HG03097 (cell line): ENCODE measurements at regions not wholly inside any gene's neighbourhood (a gene's known extent, or its start where the extent isn't known, plus 50 kb on each side); places are given as distances from the start of the nearest gene placed in this dataset.
"Not testable (repeated sequence)": the region's sequence is repeated elsewhere in the genome, so short reads cannot be mapped to it uniquely, and the experiment has no call there.

Experiments used
- ATAC-seq: cut with Tn5 transposase; IDR thresholded peaks from one replicate; pipeline ENCODE4 v1.9.1; 2021; ENCODE audit not compliant: unreplicated experiment, low FRiP score

DNA sequence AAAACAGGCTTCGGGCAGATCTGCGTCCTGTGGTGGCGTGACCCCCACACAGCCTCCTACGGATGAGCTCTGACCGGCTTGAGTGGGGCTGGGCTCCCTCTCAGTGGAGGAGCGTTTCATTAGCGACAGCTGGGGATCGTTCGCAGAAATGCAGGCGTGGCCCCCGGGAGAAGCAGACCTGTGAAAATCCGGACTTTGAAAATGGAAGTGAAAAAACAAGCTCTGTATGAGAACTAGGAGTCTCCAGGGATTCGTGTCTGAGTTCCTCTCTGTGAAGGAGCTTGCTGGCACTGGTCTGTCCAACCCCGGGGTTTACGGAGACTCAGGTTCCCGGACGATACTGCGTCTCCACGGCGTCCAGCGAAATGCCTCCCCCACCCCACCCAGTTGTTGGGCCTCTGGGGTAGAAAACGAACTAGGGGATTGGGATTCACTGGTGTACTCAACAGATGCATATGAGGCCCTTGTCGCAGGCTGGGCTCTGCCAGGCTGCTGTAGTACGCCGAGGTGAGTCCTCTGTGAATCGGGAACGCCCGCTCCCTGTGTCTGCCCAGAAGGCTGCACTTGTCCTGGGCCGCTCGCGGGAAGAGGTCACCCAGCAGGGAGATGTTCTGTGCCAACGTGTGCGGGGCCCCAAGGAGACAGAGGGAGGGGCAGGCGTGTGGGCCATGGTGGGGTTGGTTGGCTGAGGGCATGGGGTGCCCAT is 119.7 kb upstream of the ZNF469 start:
- not testable (repeated sequence) for ATAC-seq

DNA sequence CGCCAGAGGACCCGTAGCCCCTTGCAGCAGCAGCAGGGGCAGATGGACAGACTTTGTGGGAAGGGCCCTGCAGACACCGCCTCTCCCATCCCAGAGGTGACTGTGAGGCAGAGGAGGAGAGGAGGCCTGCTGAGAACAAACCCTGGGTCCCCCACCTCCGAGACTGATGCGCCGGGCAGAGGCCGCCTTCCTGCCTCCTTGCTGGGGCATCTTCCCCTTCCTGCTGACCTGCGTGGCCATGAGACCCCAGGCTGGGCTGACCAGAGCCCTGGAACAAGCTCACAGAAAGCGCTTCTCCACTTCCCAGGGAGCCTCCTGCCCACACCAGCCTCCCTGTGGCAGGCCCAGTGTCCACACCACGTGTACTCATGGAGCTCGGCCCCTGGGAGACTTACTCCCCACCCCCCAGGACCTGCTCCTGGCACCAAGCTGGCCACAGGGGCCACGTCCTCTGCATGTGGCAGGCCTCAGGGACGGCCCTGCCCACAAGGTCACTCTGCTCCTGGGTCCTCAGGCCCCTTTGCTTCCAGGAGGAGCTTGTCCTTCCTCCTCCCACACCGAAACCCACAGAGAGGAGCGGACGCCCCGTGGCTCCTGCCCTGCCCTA is 119.0 kb upstream of the ZNF469 start:
- not testable (repeated sequence) for ATAC-seq

DNA sequence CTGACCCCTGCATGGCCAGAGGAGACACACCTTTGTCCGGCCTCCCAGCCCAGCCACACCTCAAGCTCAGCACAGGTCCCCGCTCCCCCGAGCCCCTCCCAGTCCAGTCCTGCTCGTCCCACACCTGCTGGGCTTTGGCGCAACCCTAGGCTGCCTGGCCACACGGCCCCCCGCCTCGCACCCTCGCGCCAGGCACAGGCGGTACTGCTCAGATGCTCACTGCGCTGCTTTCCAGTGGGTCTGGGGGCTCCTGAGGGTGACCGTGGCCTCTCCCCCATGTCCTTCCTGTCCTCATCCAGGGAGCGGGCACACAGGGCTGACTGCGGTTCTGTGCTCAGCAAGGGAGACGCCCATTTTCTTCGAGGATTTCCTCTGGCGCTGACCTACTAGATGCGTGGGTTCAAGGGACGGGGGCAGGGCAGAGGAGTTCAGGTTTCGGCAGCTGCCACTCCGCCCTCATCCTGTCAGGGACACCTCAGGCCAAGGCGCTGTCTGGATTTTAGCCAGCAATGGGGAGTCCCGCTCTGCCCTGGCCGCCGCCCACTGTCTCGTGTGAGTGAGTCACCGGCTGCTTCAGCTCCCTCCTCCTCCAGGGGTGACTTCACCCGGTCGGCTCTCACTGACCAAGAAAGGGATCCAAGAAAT is 118.0 kb upstream of the ZNF469 start:
- ATAC-seq, result peak; percentile 60

DNA sequence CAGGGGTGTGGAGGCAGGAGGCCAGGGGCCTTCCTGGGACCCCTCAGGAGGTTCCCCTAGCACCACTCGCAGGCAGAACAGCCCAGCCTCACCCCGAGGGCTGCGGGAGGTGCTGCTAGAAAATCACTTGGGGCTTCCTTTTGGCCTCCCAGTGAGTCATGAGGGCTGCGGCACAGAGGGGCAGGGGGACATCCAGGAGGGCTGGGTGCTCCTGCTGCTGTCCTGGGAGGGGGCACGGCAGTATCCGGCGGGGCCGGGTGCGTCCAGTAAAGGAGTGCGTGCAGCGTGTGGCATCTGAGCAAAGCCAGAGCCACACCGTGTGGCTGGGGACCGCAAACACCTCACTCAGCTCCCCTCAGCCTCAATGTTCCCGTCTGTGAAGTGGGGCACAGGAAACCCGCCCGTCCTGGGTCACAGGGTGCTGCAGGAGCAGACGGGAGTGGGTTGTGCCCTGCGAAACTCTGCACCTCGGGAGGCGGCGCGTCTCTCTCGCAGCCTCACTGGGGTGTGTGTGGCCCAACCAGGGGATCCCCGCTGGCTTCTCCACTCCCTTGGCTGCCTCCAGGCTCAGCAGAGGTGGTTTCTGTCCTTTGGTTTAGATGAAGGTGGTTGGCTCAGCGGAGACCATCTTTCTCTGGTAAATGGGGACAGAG is 117.3 kb upstream of the ZNF469 start:
- not testable (repeated sequence) for ATAC-seq

DNA sequence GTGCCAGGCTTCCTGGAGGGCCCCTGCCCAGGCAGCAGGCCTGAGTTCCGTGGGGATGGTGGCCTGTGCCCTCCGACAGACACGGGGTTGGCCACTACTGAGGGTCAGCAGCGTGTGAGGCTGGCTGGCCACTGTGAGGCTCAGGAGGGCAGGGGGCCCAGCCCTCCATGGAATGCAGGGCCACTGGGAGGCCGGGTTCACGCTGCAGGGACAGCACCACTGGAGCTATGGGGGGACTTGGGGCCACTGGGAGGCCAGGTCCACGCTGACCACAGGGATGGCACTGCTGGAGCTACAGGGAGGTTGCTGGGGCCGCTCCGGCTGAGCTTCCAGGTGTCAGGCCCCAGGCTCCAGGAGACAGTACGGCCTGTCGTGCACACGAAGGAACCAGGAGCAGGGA is 116.7 kb upstream of the ZNF469 start:
- ATAC-seq, result not testable (repeated sequence)

DNA sequence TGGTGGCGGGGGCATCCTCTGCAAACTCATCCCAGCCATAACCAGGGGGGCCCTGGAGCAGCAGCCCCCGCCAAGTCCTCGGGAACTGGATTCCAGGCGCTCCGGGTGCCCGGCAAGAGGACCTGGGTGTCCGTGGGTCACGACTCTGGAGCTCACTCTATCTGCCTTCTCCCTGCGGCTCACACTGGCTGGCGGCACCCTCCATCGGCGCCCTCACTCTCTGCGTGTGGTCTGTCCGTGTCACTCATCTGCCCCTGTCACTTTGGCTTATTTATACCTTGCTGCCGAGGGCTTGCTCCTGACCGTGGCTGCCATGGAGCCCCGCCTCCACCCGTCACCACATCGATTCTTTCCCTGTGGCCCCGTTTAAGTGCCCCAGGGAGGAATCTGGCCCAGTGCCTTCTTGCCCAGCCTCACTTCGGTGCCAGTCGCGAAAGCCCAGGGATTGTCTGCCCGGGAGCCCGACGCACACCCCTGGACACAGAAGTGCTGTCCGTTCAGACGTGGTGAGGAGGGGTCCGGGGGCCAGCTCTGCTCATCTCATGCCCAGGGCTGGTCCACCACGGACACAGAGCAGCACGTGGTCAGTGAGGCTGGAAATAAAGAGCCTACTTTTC is 115.7 kb upstream of the ZNF469 start:
- not testable (repeated sequence) for ATAC-seq

DNA sequence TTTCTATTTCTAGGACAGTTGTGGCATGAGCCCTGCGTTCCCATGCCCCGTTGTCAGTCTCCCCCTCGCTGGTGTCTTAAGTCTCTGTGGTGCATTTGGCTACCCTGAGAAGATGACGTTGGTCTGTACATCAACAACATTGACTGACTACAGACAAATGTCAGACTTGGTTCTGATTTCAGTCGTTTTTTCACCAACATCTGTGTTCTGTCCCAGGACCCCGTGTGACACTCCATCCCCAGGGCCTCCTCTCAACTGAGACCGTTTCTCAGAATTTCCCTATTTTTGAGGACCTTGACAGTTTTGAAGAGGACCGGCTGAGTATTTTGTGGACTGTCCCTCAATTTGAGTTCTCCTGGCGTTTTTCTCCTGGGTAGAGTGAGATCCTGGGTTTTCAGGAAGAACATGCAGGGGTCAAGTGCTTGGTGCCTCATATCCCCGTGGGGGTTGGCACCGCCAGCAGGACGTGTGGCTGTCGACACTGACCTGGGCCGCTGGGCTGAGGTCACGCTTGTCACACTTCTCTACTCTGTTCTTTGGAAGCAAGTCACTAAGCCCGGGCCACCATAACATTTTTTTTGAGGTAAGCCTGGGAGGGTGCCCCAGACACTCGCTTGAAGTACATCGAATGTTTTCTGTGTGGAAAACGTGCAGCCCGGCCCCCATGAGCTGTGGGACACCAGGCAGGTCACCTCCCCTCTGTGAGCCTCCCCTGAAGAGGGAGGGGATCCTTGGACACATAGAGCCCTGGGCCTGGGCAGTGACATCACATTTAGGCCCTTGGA is 114.4 kb upstream of the ZNF469 start:
- ATAC-seq, result not testable (repeated sequence)

DNA sequence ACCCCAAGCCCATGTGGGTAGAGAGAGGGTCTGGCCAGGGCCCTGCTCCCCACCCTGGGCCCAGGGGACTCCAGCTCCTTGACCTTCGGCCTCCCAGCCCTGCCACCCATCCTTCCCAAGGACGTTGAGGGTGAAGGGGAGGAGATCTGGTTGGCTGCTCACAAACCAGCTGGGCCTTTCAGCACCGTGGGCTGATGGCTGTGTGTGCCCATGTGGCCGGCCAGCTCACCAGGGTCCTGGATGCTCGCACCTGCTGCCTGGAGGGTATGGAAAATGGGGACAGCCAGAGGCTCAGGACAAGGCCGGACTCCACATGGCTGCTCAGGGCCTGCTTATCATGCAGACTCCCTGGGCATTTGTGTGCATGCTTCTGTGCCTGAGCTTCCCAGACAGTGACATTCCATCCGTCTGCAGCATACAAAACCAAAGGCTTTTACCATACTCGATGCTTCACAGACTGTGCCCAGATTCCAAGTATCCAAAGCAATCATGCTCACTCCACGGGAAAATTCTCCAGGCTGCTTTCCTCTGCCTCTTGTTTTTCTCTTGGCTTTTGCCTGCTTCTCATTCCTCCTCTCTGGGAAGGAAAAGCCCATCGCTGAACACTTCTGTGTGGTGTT is 112.5 kb upstream of the ZNF469 start:
- ATAC-seq, result not testable (repeated sequence)

DNA sequence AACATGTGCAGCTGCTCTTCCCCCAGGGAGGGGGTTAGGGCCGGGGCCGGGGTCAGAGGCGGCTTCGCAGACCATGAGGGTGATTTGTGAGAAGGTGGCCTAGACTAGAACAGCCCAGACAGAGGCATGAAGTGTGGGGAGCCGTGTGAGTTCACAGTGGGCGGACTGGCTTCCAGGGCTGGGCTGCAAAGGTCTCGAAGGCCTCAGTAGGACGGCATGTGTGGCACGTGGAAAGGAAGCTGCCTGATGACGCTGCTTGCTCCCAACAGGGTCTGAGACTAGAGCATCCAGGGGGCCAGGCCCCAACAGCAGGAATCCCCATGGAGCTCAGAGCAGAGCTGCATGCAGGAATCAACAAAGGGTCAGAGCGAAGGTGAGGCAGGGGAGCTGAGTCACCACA is 111.5 kb upstream of the ZNF469 start:
- ATAC-seq, result not testable (repeated sequence)

DNA sequence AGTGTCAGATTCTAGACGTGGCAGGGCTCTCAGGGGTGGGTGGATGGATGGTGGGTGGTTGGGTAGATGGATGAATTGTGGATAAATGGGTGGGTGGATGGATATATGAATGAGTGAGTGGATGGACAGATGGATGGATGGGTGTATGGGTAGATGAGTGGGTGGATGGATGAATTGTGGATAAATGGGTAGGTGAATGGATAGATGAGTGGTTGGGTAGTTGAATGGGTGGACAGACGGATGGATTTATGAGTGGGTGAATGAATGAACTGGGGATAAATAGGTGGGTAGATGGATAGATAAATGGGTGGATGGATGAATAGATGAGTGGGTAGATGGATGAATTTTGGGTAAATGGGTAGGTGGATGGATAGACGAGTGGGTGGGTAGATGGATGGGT is 111.0 kb upstream of the ZNF469 start:
- ATAC-seq, result not testable (repeated sequence)

DNA sequence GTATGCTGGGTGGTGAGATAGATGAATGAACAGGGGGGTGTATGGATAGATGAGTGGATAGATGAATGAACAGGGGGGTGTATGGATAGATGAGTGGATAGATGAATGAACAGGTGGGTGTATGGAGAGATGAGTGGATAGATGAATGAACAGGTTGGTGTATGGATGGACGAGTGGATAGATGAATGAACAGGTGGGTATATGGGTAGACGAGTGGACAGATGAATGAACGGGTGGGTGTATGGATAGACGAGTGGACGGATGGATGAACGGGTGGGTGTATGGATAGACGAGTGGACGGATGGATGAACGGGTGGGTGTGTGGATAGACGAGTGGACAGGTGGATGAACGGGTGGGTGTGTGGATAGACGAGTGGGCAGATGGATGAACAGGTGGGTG is 110.3 kb upstream of the ZNF469 start:
- ATAC-seq, result not testable (repeated sequence)

DNA sequence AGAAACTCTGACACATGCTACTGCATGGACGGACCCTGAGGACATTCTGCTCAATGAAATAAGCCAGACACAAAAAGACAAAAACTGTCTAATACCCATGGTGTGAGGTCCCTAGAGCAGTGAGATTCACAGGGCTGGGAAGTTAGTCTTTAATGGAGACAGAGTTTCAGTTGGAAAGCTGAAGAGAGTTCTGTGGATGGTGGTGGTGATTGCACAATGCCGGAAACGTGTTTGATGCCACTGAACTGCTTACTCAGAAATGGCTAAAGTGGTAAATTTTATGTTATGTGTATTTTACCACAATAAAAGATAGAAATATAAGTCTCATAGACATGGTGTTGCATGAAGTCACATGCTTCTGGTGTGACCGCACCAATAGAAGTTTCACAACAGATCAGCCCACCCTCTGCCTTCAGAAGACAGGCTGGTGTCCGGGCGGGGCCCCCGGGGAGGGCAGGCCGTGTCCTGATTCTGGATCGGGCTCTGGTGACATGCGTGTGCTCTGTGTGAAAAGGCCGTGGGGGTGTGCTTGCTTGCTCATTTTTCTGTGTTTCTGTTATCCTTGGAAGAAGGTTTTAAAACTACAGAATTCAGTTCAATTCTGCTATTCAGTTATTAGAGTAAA is 108.5 kb upstream of the ZNF469 start:
- ATAC-seq, result not testable (repeated sequence)

DNA sequence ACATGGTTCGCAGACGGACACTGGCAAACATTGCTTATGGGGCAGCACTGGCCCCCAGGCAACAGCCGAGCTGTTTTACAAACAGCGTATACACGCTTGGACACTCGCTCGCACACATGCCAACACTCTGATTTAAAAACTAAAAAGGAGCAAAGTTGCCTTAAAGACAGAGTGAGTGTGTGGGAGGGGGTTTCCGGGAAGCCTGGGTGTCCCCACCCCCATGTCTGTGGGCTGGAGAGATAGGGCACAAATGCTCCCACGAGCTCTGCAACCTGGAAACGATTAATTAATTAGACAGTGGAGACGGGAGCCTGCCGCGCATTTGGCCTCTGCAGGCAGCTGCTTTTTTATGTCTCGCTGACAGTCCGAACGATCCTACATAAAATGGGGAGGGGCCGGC is 107.9 kb upstream of the ZNF469 start:
- ATAC-seq, result no peak

DNA sequence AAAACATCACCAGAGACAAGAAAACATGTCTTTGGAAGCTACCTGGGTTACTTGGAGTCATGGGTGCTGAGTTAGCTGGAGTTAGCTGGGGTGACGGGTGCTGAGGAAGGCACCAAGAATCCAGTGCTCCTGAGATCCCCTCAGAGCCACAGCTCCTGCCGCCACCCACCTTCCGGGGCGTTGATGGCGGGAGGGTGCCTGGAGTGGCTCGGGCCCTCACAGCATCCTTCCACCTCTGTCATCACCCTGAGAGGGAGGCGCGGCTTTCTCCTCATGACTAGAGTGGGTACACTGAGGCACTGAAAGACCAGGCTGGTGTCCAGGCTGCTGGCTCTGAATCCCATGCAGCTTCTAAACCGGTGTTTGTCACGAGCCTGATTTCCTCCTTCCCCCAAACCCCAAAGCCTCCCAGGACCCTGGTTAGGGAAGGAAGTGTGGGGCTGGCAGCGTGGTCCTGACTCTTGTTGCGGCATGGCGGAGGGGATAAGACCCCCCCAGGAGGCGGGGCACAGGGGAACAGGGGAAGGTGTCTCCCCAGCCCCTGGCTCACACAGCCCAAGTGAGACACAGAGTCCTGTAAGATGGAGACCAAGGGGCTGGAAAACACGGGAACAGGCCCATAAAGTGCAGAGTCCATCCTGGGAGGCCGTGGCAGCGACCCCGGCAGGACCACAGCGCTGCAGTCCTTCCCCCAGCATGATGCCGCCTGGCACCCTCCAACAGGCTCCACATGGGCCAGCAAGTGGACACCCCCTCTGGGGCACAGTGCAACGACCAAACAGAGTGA is 107.2 kb upstream of the ZNF469 start:
- ATAC-seq, result not testable (repeated sequence)

DNA sequence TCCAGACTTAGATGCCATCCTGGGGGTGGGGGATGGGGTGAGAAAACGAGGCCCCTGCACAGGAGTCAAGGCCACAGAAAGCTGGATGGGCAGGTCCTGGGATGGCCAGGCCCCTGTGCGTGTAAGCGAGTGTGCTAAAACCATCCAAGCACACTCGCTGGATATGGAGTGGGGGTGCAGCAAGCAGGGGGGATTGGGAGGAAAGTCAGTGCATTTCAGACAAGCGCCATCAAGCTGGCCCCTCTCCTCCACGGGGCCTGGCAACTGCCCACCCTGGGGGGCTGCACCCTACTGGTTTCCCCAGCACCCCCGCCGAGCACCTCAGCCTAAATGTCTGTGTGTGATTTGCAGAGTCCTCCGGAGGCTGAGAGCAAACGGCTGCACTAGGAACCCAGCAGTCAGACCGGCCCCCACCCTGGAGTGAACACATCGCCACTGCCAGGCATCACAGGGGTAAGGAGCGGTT is 106.6 kb upstream of the ZNF469 start:
- ATAC-seq, result not testable (repeated sequence)

DNA sequence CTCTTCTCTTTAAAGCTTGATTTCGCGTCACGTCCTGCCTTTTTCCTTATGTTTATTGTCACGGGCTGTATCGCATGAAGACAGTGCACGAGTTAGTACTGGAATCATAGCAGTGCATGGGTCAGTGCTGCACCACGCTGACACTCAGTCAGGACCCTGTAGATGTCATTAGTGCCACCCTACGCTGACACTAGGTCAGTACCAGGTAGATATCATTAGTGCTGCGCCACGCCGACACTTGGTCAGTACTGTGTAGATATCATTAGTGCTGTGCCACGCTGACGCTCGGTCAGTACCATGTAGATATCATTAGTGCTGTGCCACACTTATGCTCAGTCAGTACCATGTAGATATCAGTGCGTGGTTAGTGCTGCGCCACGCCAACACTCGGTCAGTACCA is 106.2 kb upstream of the ZNF469 start:
- no peak for ATAC-seq

DNA sequence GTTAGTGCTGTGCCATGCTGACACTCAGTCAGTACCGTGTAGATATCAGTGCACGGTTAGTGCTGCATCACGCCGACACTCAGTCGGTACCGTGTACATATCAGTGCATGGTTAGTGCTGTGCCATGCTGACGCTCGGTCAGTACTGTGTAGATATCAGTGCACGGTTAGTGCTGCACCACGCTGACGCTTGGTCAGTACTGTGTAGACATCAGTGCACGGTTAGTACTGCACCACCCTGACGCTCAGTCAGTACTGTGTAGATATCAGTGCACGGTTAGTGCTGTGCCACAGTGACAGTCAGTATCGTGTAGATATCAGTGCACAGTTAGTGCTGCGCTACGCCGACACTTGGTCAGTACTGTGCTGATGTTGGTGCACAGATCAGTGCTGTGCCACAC is 102.8 kb upstream of the ZNF469 start:
- ATAC-seq, result no peak

DNA sequence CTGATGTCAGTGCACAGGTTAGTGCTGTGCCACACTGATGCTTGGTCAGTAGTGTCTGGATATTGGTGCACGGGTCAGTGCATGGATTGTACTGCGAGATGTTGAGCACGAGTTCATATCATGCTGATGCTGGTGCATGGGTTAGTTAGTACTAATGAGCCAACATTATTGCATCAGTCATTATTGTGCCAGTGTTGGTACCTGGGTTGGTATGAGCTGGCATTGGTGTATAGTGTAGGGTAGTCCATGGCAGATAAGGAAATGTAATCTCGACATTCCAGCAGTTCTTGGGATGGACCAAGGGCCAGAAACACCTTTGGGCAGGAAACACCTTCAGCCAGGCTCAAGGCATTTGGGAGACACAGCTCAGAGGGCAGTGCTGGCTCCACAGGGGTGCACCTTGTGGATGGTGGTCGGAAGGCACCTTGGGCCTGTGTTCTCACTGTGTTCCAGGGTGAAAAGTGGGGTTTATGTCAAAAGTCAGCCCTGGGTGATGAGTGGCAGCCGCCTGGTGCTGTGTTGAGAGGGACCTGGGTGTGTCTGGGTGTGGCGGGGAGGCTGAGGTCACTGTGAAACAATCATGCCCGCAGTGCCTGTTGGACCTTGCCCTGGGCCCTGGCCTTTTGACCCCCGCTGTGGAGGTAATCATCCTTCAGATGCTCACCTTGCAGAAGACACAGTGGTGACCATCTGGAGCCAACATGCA is 100.7 kb upstream of the ZNF469 start:
- no peak for ATAC-seq
